PC-9 (cell line): ENCODE measurements at regions not wholly inside any gene's neighbourhood (a gene's known extent, or its start where the extent isn't known, plus 50 kb on each side); places are given as distances from the start of the nearest gene placed in this dataset.

ENCODE experiments used
- BruUV-seq: library from RNA; stranded (reverse); fragments of 400-500 nt; replicated peaks from 2 replicates; lab custom pipeline; 2021; lab: Mats Ljungman, UMichigan
- CTCF ChIA-PET: fragments of 300-600 bp; sonication (Branson Sonifier 250); formaldehyde crosslinking; loops from one replicate; lab custom pipeline; 2022; ENCODE audit warnings: antibody characterized with exemption; lab: Charles Lee
- POLR2A ChIA-PET: fragments of 300-600 bp; sonication (Branson Sonifier 250); formaldehyde crosslinking; loops from one replicate; lab custom pipeline; 2022; ENCODE audit warnings: antibody characterized with exemption; ENCODE audit not compliant: unreplicated experiment; lab: Charles Lee
- DNase-seq, 2 experiments: peaks; one replicate each; pipeline versions ENCODE4 v3.0.0 to v3.0.0-alpha.2; 2015 to 2022; ENCODE audit warnings: mixed read lengths in 1 of 2
- H2AFZ ChIP-seq: fragments of 200-600 bp; sonication (generic); 2 replicates; pipeline ENCODE4 v1.8.1; 2017; ENCODE audit warnings: antibody characterized with exemption
- H3F3A ChIP-seq: fragments of 200-600 bp; sonication (generic); 2 replicates; pipeline ENCODE4 v1.8.1; 2017; ENCODE audit warnings: antibody characterized with exemption, mild to moderate bottlenecking, low read depth; ENCODE audit not compliant: insufficient read depth
- H3K27ac ChIP-seq: fragments of 200-600 bp; sonication (generic); 2 replicates; pipeline ENCODE4 v1.6.1; 2016; ENCODE audit warnings: mixed run types
- H3K27me3 ChIP-seq: fragments of 200-600 bp; sonication (generic); 2 replicates; pipeline ENCODE4 v1.6.1; 2016; ENCODE audit warnings: low read depth, mixed run types; ENCODE audit not compliant: insufficient read depth
- H3K36me3 ChIP-seq: fragments of 200-600 bp; sonication (generic); 2 replicates; pipeline ENCODE4 v1.6.1; 2016; ENCODE audit warnings: low read depth, mixed run types
- H3K4me1 ChIP-seq: fragments of 200-600 bp; sonication (generic); replicated peaks from 2 replicates; pipeline ENCODE4 v1.6.1; 2016; ENCODE audit warnings: mixed run types; ENCODE audit not compliant: insufficient read depth
- H3K4me2 ChIP-seq: fragments of 200-600 bp; sonication (generic); 2 replicates; pipeline ENCODE4 v1.6.1; 2017; ENCODE audit warnings: mixed run types
- H3K4me3 ChIP-seq: fragments of 200-600 bp; sonication (generic); 2 replicates; pipeline ENCODE4 v1.6.1; 2016; ENCODE audit warnings: mixed run types
- H3K79me2 ChIP-seq: fragments of 200-600 bp; sonication (generic); 2 replicates; pipeline ENCODE4 v1.6.1; 2017; ENCODE audit warnings: low read depth, mixed run types
- H3K9me2 ChIP-seq: fragments of 200-600 bp; sonication (generic); 2 replicates; pipeline ENCODE4 v1.8.1; 2017; ENCODE audit warnings: mild to moderate bottlenecking; ENCODE audit not compliant: insufficient read depth
- H3K9me3 ChIP-seq: fragments of 200-600 bp; sonication (generic); 2 replicates; pipeline ENCODE4 v1.8.1; 2016; ENCODE audit warnings: low read depth; ENCODE audit not compliant: insufficient read depth
- H4K20me1 ChIP-seq: fragments of 200-600 bp; sonication (generic); 2 replicates; pipeline ENCODE4 v1.8.1; 2017; ENCODE audit not compliant: insufficient read depth
- EZH2 ChIP-seq: fragments of 200-600 bp; sonication (generic); IDR thresholded peaks from 2 replicates; pipeline ENCODE4 v1.8.0; 2017; ENCODE audit warnings: antibody characterized with exemption, low read depth
- intact Hi-C: fragments of 100-400 bp; cut with micrococcal nuclease; formaldehyde crosslinking; loops from one replicate; pipeline ENCODE4 v1.10.0; 2022; ENCODE audit not compliant: unreplicated experiment
- TF ChIP-seq, protein P1 (sequence below): fragments of 200-600 bp; sonication (generic); conservative IDR thresholded peaks from 2 replicates; pipeline ENCODE4 v1.6.1; 2017; ENCODE audit warnings: mixed run types, antibody characterized with exemption, mild to moderate bottlenecking, moderate library complexity

- no peaks in the 10 kb centered on the region for H3K9me3 ChIP-seq
- no peak for DNase-seq
- ChIA-PET CTCF (interaction anchor here (0.6 kb wide), 1 partner anchor 858 kb away, joined by 3 read pairs; no protein-coding TSS in a partner anchor), POLR2A (no interaction called here)
- TF ChIP-seq, protein P1, sequence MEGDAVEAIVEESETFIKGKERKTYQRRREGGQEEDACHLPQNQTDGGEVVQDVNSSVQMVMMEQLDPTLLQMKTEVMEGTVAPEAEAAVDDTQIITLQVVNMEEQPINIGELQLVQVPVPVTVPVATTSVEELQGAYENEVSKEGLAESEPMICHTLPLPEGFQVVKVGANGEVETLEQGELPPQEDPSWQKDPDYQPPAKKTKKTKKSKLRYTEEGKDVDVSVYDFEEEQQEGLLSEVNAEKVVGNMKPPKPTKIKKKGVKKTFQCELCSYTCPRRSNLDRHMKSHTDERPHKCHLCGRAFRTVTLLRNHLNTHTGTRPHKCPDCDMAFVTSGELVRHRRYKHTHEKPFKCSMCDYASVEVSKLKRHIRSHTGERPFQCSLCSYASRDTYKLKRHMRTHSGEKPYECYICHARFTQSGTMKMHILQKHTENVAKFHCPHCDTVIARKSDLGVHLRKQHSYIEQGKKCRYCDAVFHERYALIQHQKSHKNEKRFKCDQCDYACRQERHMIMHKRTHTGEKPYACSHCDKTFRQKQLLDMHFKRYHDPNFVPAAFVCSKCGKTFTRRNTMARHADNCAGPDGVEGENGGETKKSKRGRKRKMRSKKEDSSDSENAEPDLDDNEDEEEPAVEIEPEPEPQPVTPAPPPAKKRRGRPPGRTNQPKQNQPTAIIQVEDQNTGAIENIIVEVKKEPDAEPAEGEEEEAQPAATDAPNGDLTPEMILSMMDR = no peak
- TF ChIP-seq EZH2 = no peak
- no peaks in the 10 kb centered on the region for H3K27me3 ChIP-seq
- no peak overlapping the region for H2AFZ ChIP-seq
- H3K79me2 ChIP-seq = no peaks in the 10 kb centered on the region
- no peaks in the 10 kb centered on the region for H3F3A ChIP-seq
- H4K20me1 ChIP-seq = no peaks in the 10 kb centered on the region
- no TSS peak for BruUV-seq
- intact Hi-C loops = no loop called here
- H3K36me3 ChIP-seq = no peaks in the 10 kb centered on the region
- H3K27ac ChIP-seq = no peak overlapping the region
- no peak overlapping the region for H3K4me3 ChIP-seq
- no peaks in the 10 kb centered on the region for H3K4me1 ChIP-seq
- no peaks in the 10 kb centered on the region for H3K9me2 ChIP-seq
- H3K4me2 ChIP-seq = no peak overlapping the region
These were observed 110.1 kb downstream of the SNX5 start for GRCh38 chr20:17858450-17859001.

GRCh38 chr20:17857639-17858449 lies 110.8 kb downstream of the SNX5 start:
- no peaks in the 10 kb centered on the region for H3K4me1 ChIP-seq

GRCh38 chr20:17856837-17857605 lies 111.6 kb downstream of the SNX5 start:
- intact Hi-C loops = no loop called here
- no peaks in the 10 kb centered on the region for H3K79me2 ChIP-seq
- no peaks in the 10 kb centered on the region for H3F3A ChIP-seq
- H3K4me3 ChIP-seq = no peak overlapping the region
- no peak for DNase-seq
- no peak for TF ChIP-seq EZH2
- TF ChIP-seq, protein P1 = no peak
- H3K27me3 ChIP-seq = no peaks in the 10 kb centered on the region
- no peak overlapping the region for H3K4me2 ChIP-seq
- BruUV-seq = no TSS peak
- H2AFZ ChIP-seq = no peak overlapping the region
- no peaks in the 10 kb centered on the region for H4K20me1 ChIP-seq
- H3K9me3 ChIP-seq = no peaks in the 10 kb centered on the region
- H3K9me2 ChIP-seq = no peaks in the 10 kb centered on the region
- H3K4me1 ChIP-seq = no peaks in the 10 kb centered on the region
- H3K36me3 ChIP-seq = no peaks in the 10 kb centered on the region
- H3K27ac ChIP-seq = no peak overlapping the region
- ChIA-PET CTCF (no interaction called here), POLR2A (no interaction called here)

More at GRCh38 chr20:17857639-17858449, 110.8 kb downstream of the SNX5 start:
- CTCF ChIA-PET = no interaction called here
- intact Hi-C loops = no loop called here
- TF ChIP-seq, protein P1 = no peak
- no peak for TF ChIP-seq EZH2
- Histone ChIP-seq H3K9me3 (no peaks in the 10 kb centered on the region), H3K27ac (no peak overlapping the region), H3K27me3 (no peaks in the 10 kb centered on the region), H3K36me3 (no peaks in the 10 kb centered on the region), H2AFZ (no peak overlapping the region), H3K4me2 (no peak overlapping the region), H3F3A (no peaks in the 10 kb centered on the region), H4K20me1 (no peaks in the 10 kb centered on the region), H3K79me2 (no peaks in the 10 kb centered on the region), H3K4me3 (no peak overlapping the region), H3K9me2 (no peaks in the 10 kb centered on the region)
- no TSS peak for BruUV-seq
- POLR2A ChIA-PET = no interaction called here
- no peak for DNase-seq
